GM21737 (cell line): ENCODE measurements at regions not wholly inside any gene's neighbourhood (a gene's known extent, or its start where the extent isn't known, plus 50 kb on each side); places are given as distances from the start of the nearest gene placed in this dataset.

ENCODE experiments used
- ATAC-seq: cut with Tn5 transposase; IDR thresholded peaks from one replicate; pipeline ENCODE4 v1.9.1; 2021; ENCODE audit warnings: mild to moderate bottlenecking, moderate library complexity; ENCODE audit not compliant: unreplicated experiment

- ATAC-seq = no peak
Measured at GRCh38 chr10:20998036-20998435, 100.9 kb upstream of the NEBL start.

- ATAC-seq = no peak
Measured at GRCh38 chr10:20995123-20995987, 98.2 kb upstream of the NEBL start.

GRCh38 chr10:20993830-20994527 is 96.9 kb upstream of the NEBL start:
- ATAC-seq = no peak

- no peak for ATAC-seq
Measured at GRCh38 chr10:20993389-20993788, 96.3 kb upstream of the NEBL start.

- no peak for ATAC-seq
Measured at GRCh38 chr10:20991526-20991925, 94.4 kb upstream of the NEBL start.

- ATAC-seq = no peak
Measured at GRCh38 chr10:20990604-20991003, 93.5 kb upstream of the NEBL start.

- ATAC-seq = no peak
Measured at GRCh38 chr10:20988357-20988983, 91.4 kb upstream of the NEBL start.

GRCh38 chr10:20986049-20986448 is 88.9 kb upstream of the NEBL start:
- no peak for ATAC-seq

- no peak for ATAC-seq
Measured at GRCh38 chr10:20984662-20985061, 87.6 kb upstream of the NEBL start.

GRCh38 chr10:20981419-20981953 is 84.4 kb upstream of the NEBL start:
- no peak for ATAC-seq

GRCh38 chr10:20978617-20979016 is 81.5 kb upstream of the NEBL start:
- ATAC-seq = no peak

GRCh38 chr10:20977300-20977699 is 80.2 kb upstream of the NEBL start:
- ATAC-seq = no peak

GRCh38 chr10:20976891-20977290 is 79.8 kb upstream of the NEBL start:
- no peak for ATAC-seq

- no peak for ATAC-seq
Measured at GRCh38 chr10:20976390-20976789, 79.3 kb upstream of the NEBL start.

GRCh38 chr10:20975236-20975635 is 78.1 kb upstream of the NEBL start:
- ATAC-seq = no peak

- no peak for ATAC-seq
Measured at GRCh38 chr10:20972925-20973324, 75.8 kb upstream of the NEBL start.

GRCh38 chr10:20971901-20972300 is 74.8 kb upstream of the NEBL start:
- no peak for ATAC-seq

- ATAC-seq = peak; percentile 96
Measured at GRCh38 chr10:20970708-20971107, 73.6 kb upstream of the NEBL start.

- no peak for ATAC-seq
Measured at GRCh38 chr10:20970044-20970443, 72.9 kb upstream of the NEBL start.

GRCh38 chr10:20966426-20966825 is 69.3 kb upstream of the NEBL start:
- no peak for ATAC-seq

GRCh38 chr10:20963721-20964595 is 66.8 kb upstream of the NEBL start:
- ATAC-seq = no peak
